Activated CD8-positive, alpha-beta T cell treated with anti-CD3 and anti-CD28 coated beads for 36 hours (primary cell): ENCODE measurements at regions not wholly inside any gene's neighbourhood (a gene's known extent, or its start where the extent isn't known, plus 50 kb on each side); places are given as distances from the start of the nearest gene placed in this dataset.

Experiments
- ATAC-seq: fragments of 200-7000 bp; cut with Tn5 transposase; one replicate; pipeline ENCODE4 v1.10.0; 2021; ENCODE audit warnings: mild to moderate bottlenecking, moderate library complexity
- CTCF ChIA-PET: fragments of 350-600 bp; sonication (Branson Sonifier 250); formaldehyde crosslinking; loops from one replicate; lab custom pipeline; 2021; ENCODE audit warnings: antibody characterized with exemption; lab: Charles Lee
- POLR2A ChIA-PET: fragments of 350-600 bp; sonication (Branson Sonifier 250); formaldehyde crosslinking; loops from one replicate; lab custom pipeline; 2021; ENCODE audit warnings: antibody characterized with exemption; lab: Charles Lee
- DNase-seq: peaks from one replicate; pipeline ENCODE4 v3.0.0-alpha.2; 2020
- H3K27ac Mint-ChIP-seq: one replicate; pipeline ENCODE4 v1.8.0; 2021; ENCODE audit warnings: mild to moderate bottlenecking, mixed read lengths
- H3K27me3 Mint-ChIP-seq: one replicate; pipeline ENCODE4 v1.8.0; 2021; ENCODE audit warnings: mixed read lengths
- H3K36me3 Mint-ChIP-seq: one replicate; pipeline ENCODE4 v1.8.0; 2021; ENCODE audit warnings: low read depth, mixed read lengths
- H3K4me1 Mint-ChIP-seq: one replicate; pipeline ENCODE4 v1.8.0; 2021; ENCODE audit warnings: low read depth, mixed read lengths
- H3K4me3 Mint-ChIP-seq: one replicate; pipeline ENCODE4 v1.8.0; 2021; ENCODE audit warnings: mild to moderate bottlenecking, moderate library complexity, mixed read lengths
- H3K9me3 Mint-ChIP-seq: one replicate; pipeline ENCODE4 v1.8.0; 2021; ENCODE audit warnings: mixed read lengths
- intact Hi-C: fragments of 100-400 bp; cut with micrococcal nuclease; formaldehyde crosslinking; loops from one replicate; pipeline ENCODE4 v1.10.0; 2022
- TF ChIP-seq, protein P1 (sequence below): fragments of 200-600 bp; IDR thresholded peaks from one replicate; pipeline ENCODE4 v1.8.0; 2022; ENCODE audit warnings: antibody characterized with exemption, mild to moderate bottlenecking

GRCh38 chr7:69364813-69365643 lies 233.2 kb upstream of the AUTS2 start:
- intact Hi-C loops = no loop called here
- TF ChIP-seq, protein P1, sequence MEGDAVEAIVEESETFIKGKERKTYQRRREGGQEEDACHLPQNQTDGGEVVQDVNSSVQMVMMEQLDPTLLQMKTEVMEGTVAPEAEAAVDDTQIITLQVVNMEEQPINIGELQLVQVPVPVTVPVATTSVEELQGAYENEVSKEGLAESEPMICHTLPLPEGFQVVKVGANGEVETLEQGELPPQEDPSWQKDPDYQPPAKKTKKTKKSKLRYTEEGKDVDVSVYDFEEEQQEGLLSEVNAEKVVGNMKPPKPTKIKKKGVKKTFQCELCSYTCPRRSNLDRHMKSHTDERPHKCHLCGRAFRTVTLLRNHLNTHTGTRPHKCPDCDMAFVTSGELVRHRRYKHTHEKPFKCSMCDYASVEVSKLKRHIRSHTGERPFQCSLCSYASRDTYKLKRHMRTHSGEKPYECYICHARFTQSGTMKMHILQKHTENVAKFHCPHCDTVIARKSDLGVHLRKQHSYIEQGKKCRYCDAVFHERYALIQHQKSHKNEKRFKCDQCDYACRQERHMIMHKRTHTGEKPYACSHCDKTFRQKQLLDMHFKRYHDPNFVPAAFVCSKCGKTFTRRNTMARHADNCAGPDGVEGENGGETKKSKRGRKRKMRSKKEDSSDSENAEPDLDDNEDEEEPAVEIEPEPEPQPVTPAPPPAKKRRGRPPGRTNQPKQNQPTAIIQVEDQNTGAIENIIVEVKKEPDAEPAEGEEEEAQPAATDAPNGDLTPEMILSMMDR = no peak
- Mint-ChIP-seq H3K27ac (no peak overlapping the region), H3K4me3 (no peak overlapping the region), H3K27me3 (no peaks in the 10 kb centered on the region), H3K4me1 (no peaks in the 10 kb centered on the region), H3K36me3 (no peaks in the 10 kb centered on the region), H3K9me3 (no peaks in the 10 kb centered on the region)
- POLR2A ChIA-PET = no interaction called here
- ATAC-seq = no peak
- CTCF ChIA-PET = no interaction called here
- no peak for DNase-seq

- no peaks in the 10 kb centered on the region for H3K36me3 Mint-ChIP-seq
- ATAC-seq = no peak
- no peak overlapping the region for H3K4me3 Mint-ChIP-seq
- DNase-seq = no peak
- ChIA-PET POLR2A (no interaction called here), CTCF (no interaction called here)
- H3K27me3 Mint-ChIP-seq = no peaks in the 10 kb centered on the region
- H3K27ac Mint-ChIP-seq = no peak overlapping the region
- intact Hi-C loops = no loop called here
- H3K4me1 Mint-ChIP-seq = no peaks in the 10 kb centered on the region
- TF ChIP-seq, protein P1 = no peak
- H3K9me3 Mint-ChIP-seq = no peaks in the 10 kb centered on the region
These were observed 232.6 kb upstream of the AUTS2 start for GRCh38 chr7:69365651-69366192.

DNA sequence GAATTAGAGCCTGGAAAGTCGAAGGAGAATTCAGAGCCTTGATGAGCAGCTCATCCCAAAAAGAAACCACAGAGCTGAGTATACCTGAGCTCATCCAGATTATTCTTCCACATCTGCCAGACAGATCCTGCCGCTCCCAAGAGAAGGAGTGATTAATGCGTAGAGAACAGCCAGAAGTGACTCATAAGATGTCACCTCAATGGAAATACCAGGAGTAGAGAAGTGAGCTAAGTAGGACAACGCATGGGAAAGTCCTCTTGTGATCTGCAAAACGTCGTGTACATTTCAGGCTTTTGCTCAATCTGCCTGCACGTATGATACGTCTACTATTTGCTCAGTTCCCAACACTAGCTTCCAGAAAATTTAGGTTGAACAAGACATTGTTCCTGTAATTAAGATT lies 230.5 kb upstream of the AUTS2 start:
- intact Hi-C loops = no loop called here
- ChIA-PET CTCF (no interaction called here), POLR2A (no interaction called here)
- Mint-ChIP-seq H3K27me3 (no peaks in the 10 kb centered on the region), H3K27ac (no peak overlapping the region), H3K4me1 (no peaks in the 10 kb centered on the region), H3K4me3 (no peak overlapping the region), H3K9me3 (no peaks in the 10 kb centered on the region), H3K36me3 (no peaks in the 10 kb centered on the region)
- no peak for ATAC-seq
- TF ChIP-seq, protein P1 = no peak
- DNase-seq = no peak

DNA sequence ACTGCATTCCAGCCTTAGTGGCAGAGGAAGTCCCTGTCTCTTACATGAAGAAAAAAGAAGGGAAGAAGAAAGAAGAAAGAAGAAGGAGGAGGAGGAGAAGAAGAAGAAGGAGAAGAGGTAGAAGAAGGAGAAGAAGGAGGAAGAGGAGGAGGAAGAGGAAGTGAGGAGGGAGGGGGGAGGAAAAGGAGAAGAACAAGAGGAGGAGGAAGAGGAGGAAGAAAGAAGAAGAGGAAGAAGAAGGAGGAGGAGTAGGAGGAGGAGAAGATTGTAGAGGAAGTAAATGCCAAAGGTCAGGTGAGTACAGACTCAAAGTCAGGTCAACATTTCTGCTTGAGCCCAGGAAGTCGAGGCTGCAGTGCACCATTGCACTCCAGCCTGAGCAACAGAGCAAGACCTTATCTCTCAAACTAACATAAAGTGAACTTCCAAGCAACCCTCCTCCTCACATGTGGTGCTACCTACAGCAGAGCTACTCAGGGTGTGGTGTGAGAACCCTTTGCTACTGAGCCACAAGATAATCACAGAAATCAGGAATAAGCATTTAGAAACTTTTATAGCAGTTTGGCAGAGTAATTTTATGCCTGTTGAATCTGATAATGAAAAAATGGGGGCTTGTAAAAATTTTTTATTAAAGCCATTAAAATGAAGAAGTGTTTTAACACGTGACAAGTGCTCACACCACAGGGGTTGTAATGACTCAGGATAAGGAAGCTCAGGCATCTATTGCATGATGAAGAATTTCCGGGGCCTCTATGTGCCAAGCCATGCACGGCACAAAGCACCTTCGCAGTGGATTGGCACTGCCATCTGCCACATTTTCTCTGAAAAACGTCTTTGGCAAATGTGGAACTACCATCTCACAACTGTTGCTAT lies 224.9 kb upstream of the AUTS2 start:
- Mint-ChIP-seq H3K27ac (no peak overlapping the region), H3K9me3 (no peaks in the 10 kb centered on the region), H3K27me3 (no peaks in the 10 kb centered on the region), H3K4me3 (no peak overlapping the region), H3K4me1 (no peaks in the 10 kb centered on the region), H3K36me3 (no peaks in the 10 kb centered on the region)
- TF ChIP-seq, protein P1 = no peak
- ATAC-seq (no peak), DNase-seq (no peak)
- ChIA-PET CTCF (no interaction called here), POLR2A (no interaction called here)
- intact Hi-C loops = no loop called here

DNA sequence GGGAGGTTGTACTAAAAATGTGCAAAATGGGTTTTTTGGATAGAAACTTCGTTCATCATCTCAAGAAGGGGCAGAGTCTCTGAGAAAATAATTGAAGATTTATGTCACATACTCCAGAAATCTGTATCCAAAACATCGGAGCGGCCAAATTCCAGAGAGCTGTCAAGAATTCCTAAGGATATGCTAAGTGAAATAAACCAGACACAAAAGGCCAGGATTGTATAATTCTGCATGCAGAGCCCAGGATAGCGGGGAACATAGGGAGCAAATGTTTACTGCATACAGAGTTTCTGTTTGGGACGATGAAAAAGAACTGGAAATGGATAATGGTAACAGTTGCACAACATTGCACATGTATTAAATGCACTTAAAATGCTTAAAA lies 224.2 kb upstream of the AUTS2 start:
- H3K27me3 Mint-ChIP-seq = no peaks in the 10 kb centered on the region

More for the DNA sequence above, 224.2 kb upstream of the AUTS2 start:
- no peaks in the 10 kb centered on the region for H3K9me3 Mint-ChIP-seq
- TF ChIP-seq, protein P1 = no peak
- no peak overlapping the region for H3K4me3 Mint-ChIP-seq
- no peaks in the 10 kb centered on the region for H3K36me3 Mint-ChIP-seq
- H3K27ac Mint-ChIP-seq = no peak overlapping the region
- ChIA-PET POLR2A (no interaction called here), CTCF (no interaction called here)
- H3K4me1 Mint-ChIP-seq = no peaks in the 10 kb centered on the region
- intact Hi-C loops = no loop called here
- no peak for DNase-seq
- ATAC-seq = no peak
